Activated B cell treated with CpG ODN at 0.5 μM for 24 hours (primary cell): ENCODE measurements at regions not wholly inside any gene's neighbourhood (a gene's known extent, or its start where the extent isn't known, plus 50 kb on each side); places are given as distances from the start of the nearest gene placed in this dataset.

ENCODE experiments used
- ATAC-seq: fragments of 200-7000 bp; cut with Tn5 transposase; one replicate; pipeline ENCODE4 v1.10.0; 2021; ENCODE audit warnings: low read depth, mild to moderate bottlenecking, moderate library complexity
- CTCF ChIA-PET: fragments of 350-600 bp; sonication (Branson Sonifier 250); formaldehyde crosslinking; loops from one replicate; lab custom pipeline; 2021; ENCODE audit warnings: antibody characterized with exemption; lab: Charles Lee
- POLR2A ChIA-PET: fragments of 350-600 bp; sonication (Branson Sonifier 250); formaldehyde crosslinking; loops from one replicate; lab custom pipeline; 2021; ENCODE audit warnings: antibody characterized with exemption; lab: Charles Lee
- DNase-seq: peaks from one replicate; pipeline ENCODE4 v3.0.0; 2022
- H3K27ac Mint-ChIP-seq: one replicate; pipeline ENCODE4 v1.8.0; 2020; ENCODE audit warnings: mixed read lengths
- H3K27me3 Mint-ChIP-seq: one replicate; pipeline ENCODE4 v1.8.0; 2021; ENCODE audit warnings: mixed read lengths
- H3K36me3 Mint-ChIP-seq: one replicate; pipeline ENCODE4 v1.8.0; 2021; ENCODE audit warnings: low read depth, mixed read lengths
- H3K4me1 Mint-ChIP-seq: one replicate; pipeline ENCODE4 v1.8.0; 2021; ENCODE audit warnings: mixed read lengths
- H3K4me3 Mint-ChIP-seq: one replicate; pipeline ENCODE4 v1.8.0; 2020; ENCODE audit warnings: mild to moderate bottlenecking, mixed read lengths
- H3K9me3 Mint-ChIP-seq: one replicate; pipeline ENCODE4 v1.8.0; 2020; ENCODE audit warnings: mixed read lengths
- intact Hi-C: fragments of 100-400 bp; cut with micrococcal nuclease; formaldehyde crosslinking; loops from one replicate; pipeline ENCODE4 v1.15.1; 2024
- TF ChIP-seq, protein P1 (sequence below): fragments of 200-600 bp; IDR thresholded peaks from one replicate; pipeline ENCODE4 v1.8.0; 2022; ENCODE audit warnings: antibody characterized with exemption, mild to moderate bottlenecking

DNA sequence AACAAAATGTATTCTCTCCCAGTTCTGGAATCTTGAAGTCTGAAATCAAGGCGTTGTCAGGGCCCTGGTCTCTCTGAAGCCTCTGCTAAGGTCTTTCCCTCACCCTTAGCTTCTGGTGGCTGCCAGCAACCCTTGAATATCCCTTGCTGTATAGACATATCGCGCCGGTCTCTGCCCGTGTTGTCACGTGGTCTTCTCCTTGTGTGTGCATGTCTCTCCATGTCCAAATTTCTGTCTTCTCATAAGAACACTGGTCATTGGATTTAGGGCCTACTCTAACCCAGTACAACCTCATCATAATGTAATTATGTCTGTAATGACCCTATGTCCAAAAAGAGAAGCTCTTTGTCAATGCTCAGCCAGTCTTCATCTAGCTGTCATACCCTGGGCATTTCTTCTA, 85.7 kb upstream of the ETS2 start:
- Mint-ChIP-seq H3K9me3 (peaks cover 6% of the 10 kb centered on the region), H3K27me3 (no peaks in the 10 kb centered on the region), H3K4me1 (no peaks in the 10 kb centered on the region), H3K27ac (no peak overlapping the region), H3K36me3 (no peaks in the 10 kb centered on the region), H3K4me3 (no peak overlapping the region)
- ChIA-PET CTCF (no interaction called here), POLR2A (no interaction called here)
- ATAC-seq = no peak
- DNase-seq = no peak
- intact Hi-C loops = no loop called here
- TF ChIP-seq, protein P1, sequence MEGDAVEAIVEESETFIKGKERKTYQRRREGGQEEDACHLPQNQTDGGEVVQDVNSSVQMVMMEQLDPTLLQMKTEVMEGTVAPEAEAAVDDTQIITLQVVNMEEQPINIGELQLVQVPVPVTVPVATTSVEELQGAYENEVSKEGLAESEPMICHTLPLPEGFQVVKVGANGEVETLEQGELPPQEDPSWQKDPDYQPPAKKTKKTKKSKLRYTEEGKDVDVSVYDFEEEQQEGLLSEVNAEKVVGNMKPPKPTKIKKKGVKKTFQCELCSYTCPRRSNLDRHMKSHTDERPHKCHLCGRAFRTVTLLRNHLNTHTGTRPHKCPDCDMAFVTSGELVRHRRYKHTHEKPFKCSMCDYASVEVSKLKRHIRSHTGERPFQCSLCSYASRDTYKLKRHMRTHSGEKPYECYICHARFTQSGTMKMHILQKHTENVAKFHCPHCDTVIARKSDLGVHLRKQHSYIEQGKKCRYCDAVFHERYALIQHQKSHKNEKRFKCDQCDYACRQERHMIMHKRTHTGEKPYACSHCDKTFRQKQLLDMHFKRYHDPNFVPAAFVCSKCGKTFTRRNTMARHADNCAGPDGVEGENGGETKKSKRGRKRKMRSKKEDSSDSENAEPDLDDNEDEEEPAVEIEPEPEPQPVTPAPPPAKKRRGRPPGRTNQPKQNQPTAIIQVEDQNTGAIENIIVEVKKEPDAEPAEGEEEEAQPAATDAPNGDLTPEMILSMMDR = no peak

DNA sequence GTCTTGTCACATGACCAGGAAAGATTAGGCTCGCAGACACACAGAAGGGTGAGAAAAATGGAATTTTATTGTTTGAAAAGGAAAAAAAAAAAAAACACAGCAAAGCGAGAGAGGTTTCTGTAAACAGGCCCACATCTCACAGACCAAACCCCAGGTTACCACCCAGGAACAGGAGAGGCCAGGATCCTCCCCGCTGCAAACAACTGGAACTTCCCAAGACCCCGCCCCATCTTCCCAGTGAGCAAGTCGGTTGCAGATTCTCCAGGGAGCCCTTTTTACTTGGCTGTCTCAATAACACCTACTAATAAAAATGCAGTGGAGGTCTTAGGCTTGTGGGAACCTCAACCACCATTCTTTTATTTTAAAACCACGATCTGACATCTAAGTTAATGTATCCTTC, 84.7 kb upstream of the ETS2 start:
- ChIA-PET CTCF (no interaction called here), POLR2A (no interaction called here)
- H3K4me1 Mint-ChIP-seq = no peaks in the 10 kb centered on the region
- no peak for DNase-seq
- H3K27ac Mint-ChIP-seq = no peak overlapping the region
- H3K36me3 Mint-ChIP-seq = no peaks in the 10 kb centered on the region
- no peaks in the 10 kb centered on the region for H3K27me3 Mint-ChIP-seq
- peaks cover 7% of the 10 kb centered on the region for H3K9me3 Mint-ChIP-seq
- no peak for ATAC-seq
- H3K4me3 Mint-ChIP-seq = no peak overlapping the region
- TF ChIP-seq, protein P1 = no peak
- intact Hi-C loops = no loop called here

DNA sequence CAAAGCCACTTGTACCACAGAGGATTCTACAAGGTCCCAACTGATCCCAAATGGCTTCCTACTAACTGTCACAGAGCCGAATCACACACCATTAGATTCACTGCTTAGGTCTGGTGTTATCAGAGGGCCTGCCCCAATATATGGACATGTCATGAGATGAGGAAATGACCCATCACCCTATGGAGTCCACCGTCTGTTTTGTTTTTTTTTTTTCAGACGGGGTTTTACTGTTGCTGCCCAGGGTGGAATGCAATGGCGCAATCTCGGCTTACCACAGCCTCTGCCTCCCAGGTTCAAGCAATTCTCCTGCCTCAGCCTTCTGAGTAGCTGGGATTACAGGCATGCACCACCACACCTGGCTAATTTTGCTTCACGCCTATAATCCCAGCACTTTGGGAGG, 83.8 kb upstream of the ETS2 start:
- CTCF ChIA-PET = no interaction called here
- H3K4me3 Mint-ChIP-seq = no peak overlapping the region

DNA sequence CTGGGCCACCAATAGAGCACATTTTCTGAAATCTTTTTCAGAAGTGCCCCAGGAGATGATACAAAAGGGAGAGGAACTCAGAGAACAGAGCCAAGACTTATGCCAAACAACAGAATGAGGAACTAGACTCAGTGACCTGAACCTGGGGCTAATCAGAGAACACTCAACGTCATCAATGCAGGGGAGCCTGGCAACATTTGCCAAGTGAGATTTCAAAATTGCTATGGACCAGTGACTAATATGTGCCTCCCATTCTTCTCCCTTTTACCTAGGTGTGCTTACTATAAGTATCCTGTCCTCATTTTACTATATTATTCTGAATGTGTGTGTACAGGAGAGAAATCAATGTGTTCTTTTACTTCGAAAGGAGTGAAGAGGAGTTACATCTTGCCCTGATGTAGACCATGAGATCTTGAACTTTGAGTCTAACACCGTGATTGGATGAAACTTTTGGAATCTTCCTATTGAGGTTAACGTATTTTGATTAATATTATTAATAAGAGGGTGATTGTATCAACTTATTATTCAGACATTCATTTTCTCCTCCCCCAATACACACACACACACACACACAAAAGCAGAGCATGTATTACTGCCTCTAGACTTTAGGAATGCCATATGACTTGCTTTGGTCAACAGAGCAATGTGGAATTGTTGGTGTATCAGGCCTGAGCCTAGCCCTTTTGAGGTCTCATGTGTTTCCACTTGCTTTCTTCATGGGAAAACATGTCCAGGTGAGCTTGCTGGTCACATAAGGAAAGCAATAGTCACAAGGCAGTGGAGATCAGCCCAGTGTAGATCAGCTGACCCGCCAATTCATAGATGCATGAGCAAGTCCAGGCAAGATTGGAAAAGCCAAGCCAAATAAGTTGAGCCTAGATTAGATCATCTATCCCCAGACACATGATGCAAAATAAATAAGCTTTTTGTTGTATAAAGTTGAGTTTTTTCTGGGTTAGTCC, 80.3 kb upstream of the ETS2 start:
- DNase-seq (no peak), ATAC-seq (no peak)
- ChIA-PET CTCF (no interaction called here), POLR2A (no interaction called here)
- peaks cover 4% of the 10 kb centered on the region for H3K27me3 Mint-ChIP-seq
- peaks cover 7% of the 10 kb centered on the region for H3K9me3 Mint-ChIP-seq
- no peak overlapping the region for H3K4me3 Mint-ChIP-seq
- TF ChIP-seq, protein P1 = no peak
- no peaks in the 10 kb centered on the region for H3K36me3 Mint-ChIP-seq
- H3K27ac Mint-ChIP-seq = no peak overlapping the region
- intact Hi-C loops = no loop called here
- H3K4me1 Mint-ChIP-seq = no peaks in the 10 kb centered on the region

More for the DNA sequence above, 83.8 kb upstream of the ETS2 start:
- TF ChIP-seq, protein P1 = no peak
- Mint-ChIP-seq H3K4me1 (no peaks in the 10 kb centered on the region), H3K36me3 (no peaks in the 10 kb centered on the region), H3K9me3 (peaks cover 7% of the 10 kb centered on the region), H3K27ac (no peak overlapping the region), H3K27me3 (no peaks in the 10 kb centered on the region)
- intact Hi-C loops = no loop called here
- POLR2A ChIA-PET = no interaction called here
- ATAC-seq = no peak
- DNase-seq = no peak

DNA sequence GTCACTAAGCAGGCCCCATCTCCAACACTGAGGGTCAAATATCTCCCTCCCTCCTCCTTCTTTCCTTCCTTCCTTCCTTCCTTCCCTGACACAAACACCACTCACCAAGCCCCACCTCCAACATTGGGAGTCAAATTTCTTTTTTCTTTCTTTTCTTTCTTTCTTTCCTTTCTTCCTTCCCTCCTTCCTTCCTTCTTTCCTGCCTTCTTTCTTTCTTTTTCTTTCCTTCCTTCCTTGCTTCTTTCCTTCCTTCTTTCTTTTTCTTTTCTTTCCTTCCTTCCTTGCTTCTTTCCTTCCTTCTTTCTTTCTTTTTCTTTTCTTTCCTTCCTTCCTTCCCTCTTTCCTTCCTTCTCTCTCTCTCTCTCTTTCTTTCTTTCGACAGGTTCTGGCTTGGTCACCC, 79.2 kb upstream of the ETS2 start:
- peaks cover 4% of the 10 kb centered on the region for H3K27me3 Mint-ChIP-seq
- intact Hi-C loops = no loop called here
- H3K9me3 Mint-ChIP-seq = peaks cover 7% of the 10 kb centered on the region
- no peak overlapping the region for H3K4me3 Mint-ChIP-seq
- ChIA-PET POLR2A (no interaction called here), CTCF (no interaction called here)
- H3K4me1 Mint-ChIP-seq = no peaks in the 10 kb centered on the region
- TF ChIP-seq, protein P1 = no peak
- DNase-seq (no peak), ATAC-seq (no peak)
- no peak overlapping the region for H3K27ac Mint-ChIP-seq
- H3K36me3 Mint-ChIP-seq = no peaks in the 10 kb centered on the region
